HL-60 (cell line): ENCODE measurements at regions not wholly inside any gene's neighbourhood (a gene's known extent, or its start where the extent isn't known, plus 50 kb on each side); places are given as distances from the start of the nearest gene placed in this dataset.

Source experiments
- CTCF ChIP-seq: IDR thresholded peaks from one replicate; pipeline ENCODE4 v1.5.1; 2011; ENCODE audit warnings: low read length, control low read depth, inconsistent platforms; ENCODE audit not compliant: insufficient read depth
- GABPA ChIP-seq: IDR thresholded peaks from 2 replicates; pipeline ENCODE4 v1.6.1; 2012; ENCODE audit warnings: low read depth
- POLR2AphosphoS5 ChIP-seq: IDR thresholded peaks from 2 replicates; pipeline ENCODE4 v1.6.1; 2012; ENCODE audit warnings: low read depth
- REST ChIP-seq: IDR thresholded peaks from 2 replicates; pipeline ENCODE4 v1.6.1; 2012; ENCODE audit warnings: low read depth; ENCODE audit not compliant: insufficient replicate concordance

GRCh38 chr17:52410781-52411180 is 252.3 kb upstream of the CA10 start:
- TF ChIP-seq CTCF (no peak), POLR2AphosphoS5 (no peak), REST (no peak), GABPA (no peak)
